HG03066 (cell line): ENCODE measurements at regions not wholly inside any gene's neighbourhood (a gene's known extent, or its start where the extent isn't known, plus 50 kb on each side); places are given as distances from the start of the nearest gene placed in this dataset.
A peak's percentile ranks its signal among the peaks of the same experiment; 100 is the strongest.
"Not testable (repeated sequence)": the region's sequence is repeated elsewhere in the genome, so short reads cannot be mapped to it uniquely, and the experiment has no call there.

ENCODE experiments used
- ATAC-seq: cut with Tn5 transposase; IDR thresholded peaks from one replicate; pipeline ENCODE4 v1.9.1; 2021; ENCODE audit warnings: low read depth; ENCODE audit not compliant: unreplicated experiment

GRCh38 chr4:59455751-59456150 lies 1744.4 kb upstream of the ADGRL3 start:
- ATAC-seq, result no peak

- no peak for ATAC-seq
These were observed 1742.5 kb upstream of the ADGRL3 start for GRCh38 chr4:59457576-59457975.

GRCh38 chr4:59484944-59485343 lies 1715.2 kb upstream of the ADGRL3 start:
- no peak for ATAC-seq

- no peak for ATAC-seq
These were observed 1700.0 kb upstream of the ADGRL3 start for GRCh38 chr4:59500103-59500502.

- no peak for ATAC-seq
These were observed 1696.4 kb upstream of the ADGRL3 start for GRCh38 chr4:59503731-59504130.

- ATAC-seq, result not testable (repeated sequence)
These were observed 1688.3 kb upstream of the ADGRL3 start for GRCh38 chr4:59511809-59512208.

GRCh38 chr4:59517007-59517406 lies 1683.1 kb upstream of the ADGRL3 start:
- no peak for ATAC-seq

- ATAC-seq, result no peak
These were observed 1681.9 kb upstream of the ADGRL3 start for GRCh38 chr4:59518005-59518823.

- ATAC-seq, result no peak
These were observed 1674.2 kb upstream of the ADGRL3 start for GRCh38 chr4:59525885-59526284.

GRCh38 chr4:59535541-59535940 lies 1664.6 kb upstream of the ADGRL3 start:
- ATAC-seq, result peak; percentile 68

GRCh38 chr4:59536428-59536827 lies 1663.7 kb upstream of the ADGRL3 start:
- ATAC-seq, result no peak

GRCh38 chr4:59537246-59537886 lies 1662.8 kb upstream of the ADGRL3 start:
- no peak for ATAC-seq

GRCh38 chr4:59539401-59539800 lies 1660.7 kb upstream of the ADGRL3 start:
- no peak for ATAC-seq

- ATAC-seq, result no peak
These were observed 1659.8 kb upstream of the ADGRL3 start for GRCh38 chr4:59540311-59540710.

GRCh38 chr4:59553063-59553720 lies 1646.9 kb upstream of the ADGRL3 start:
- ATAC-seq, result peak; percentile 94

- ATAC-seq, result peak; percentile 67
These were observed 1646.4 kb upstream of the ADGRL3 start for GRCh38 chr4:59553721-59554091.

GRCh38 chr4:59556191-59556590 lies 1643.9 kb upstream of the ADGRL3 start:
- not testable (repeated sequence) for ATAC-seq

GRCh38 chr4:59560141-59560648 lies 1639.9 kb upstream of the ADGRL3 start:
- not testable (repeated sequence) for ATAC-seq

- ATAC-seq, result no peak
These were observed 1634.3 kb upstream of the ADGRL3 start for GRCh38 chr4:59565836-59566235.

GRCh38 chr4:59570860-59571476 lies 1629.2 kb upstream of the ADGRL3 start:
- peak; percentile 84 for ATAC-seq
